ENCODE measurements at regions not wholly inside any gene's neighbourhood (a gene's known extent, or its start where the extent isn't known, plus 50 kb on each side); places are given as distances from the start of the nearest gene placed in this dataset.

GRCh38 chr11:15723966-15724365 is 609.2 kb downstream of the INSC start:
- Histone ChIP-seq H3K9me2 (ENCODE audit: insufficient read depth) (no peaks in the 10 kb centered on the region), H3K4me3 (replicated peaks in 1 of 2; ENCODE audit: low read depth in 1 of 2, low read length in 2 of 2) (no peak overlapping the region), H3K9me3 (ENCODE audit: control insufficient read depth in 1 of 2, insufficient read depth in 1 of 2, low read depth in 1 of 2, low read length in 2 of 2) (no peaks in the 10 kb centered on the region), H4K20me1 (ENCODE audit: insufficient read depth) (no peaks in the 10 kb centered on the region), H3K4me2 (ENCODE audit: low read length) (no peak overlapping the region), H3K79me2 (ENCODE audit: insufficient read depth, low read length) (no peaks in the 10 kb centered on the region), H2AFZ (ENCODE audit: low read depth, low read length, poor library complexity, severe bottlenecking) (no peak overlapping the region), H3K4me1 (ENCODE audit: control insufficient read depth in 1 of 2, insufficient read depth in 2 of 2, low read length in 2 of 2) (no peaks in the 10 kb centered on the region), H3K36me3 (ENCODE audit: control insufficient read depth in 1 of 2, insufficient read depth in 2 of 2, low read length in 2 of 2) (no peaks in the 10 kb centered on the region), H3K9ac (ENCODE audit: low read length) (no peak overlapping the region), H3K27me3 (ENCODE audit: insufficient read depth, low read length) (peaks cover 23% of the 10 kb centered on the region), H3K27ac (ENCODE audit: low read depth, low read length) (no peak overlapping the region)
- POLR2A ChIA-PET, result no interaction called here
- ATAC-seq, result no peak
- intact Hi-C loops (cut with micrococcal nuclease), result no loop called here
- RAD21 ChIA-PET (ENCODE audit: low non-redundant PET in 1 of 2, low total read pairs in 2 of 2, uncharacterized antibody in 2 of 2, unreplicated experiment in 2 of 2), result no interaction called here
- CTCF ChIA-PET, result no interaction called here
- TF ChIP-seq EZH2phosphoT487 (IDR thresholded peaks at IDR 0.05; ENCODE audit: borderline replicate concordance) (no peak), SRF (IDR thresholded peaks at IDR 0.05; ENCODE audit: low read depth) (no peak), ZNF274 (IDR thresholded peaks at IDR 0.05; ENCODE audit: low read depth, low read length) (no peak), CEBPB (IDR thresholded peaks at IDR 0.05; ENCODE audit: low read depth) (no peak)
- DNase-seq (ENCODE audit: low read depth, low spot score), result no peak
- no TSS peak for BruUV-seq (replicated peaks)

DNA sequence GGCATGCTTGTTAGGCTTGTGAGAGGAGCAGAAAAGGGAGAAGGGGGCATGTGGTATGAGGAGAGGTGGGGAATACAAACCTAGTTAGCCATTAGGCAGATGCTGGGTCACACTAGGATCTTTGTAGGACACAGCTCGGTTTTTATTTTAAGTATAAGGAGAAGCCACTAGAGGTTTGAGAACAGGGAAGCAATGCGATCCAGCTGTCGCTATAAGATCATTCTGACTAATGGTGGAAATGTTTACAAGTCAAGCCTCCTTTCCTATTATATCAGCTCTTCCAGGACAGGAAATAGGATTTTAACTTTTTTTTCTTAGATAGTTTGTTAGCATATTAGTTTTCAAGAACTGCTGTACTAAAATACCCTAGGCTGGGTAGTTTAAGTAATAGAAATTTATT is 609.9 kb downstream of the INSC start:
- RAD21 ChIA-PET (ENCODE audit: low non-redundant PET in 1 of 2, low total read pairs in 2 of 2, uncharacterized antibody in 2 of 2, unreplicated experiment in 2 of 2), result no interaction called here
- H2AFZ ChIP-seq (ENCODE audit: low read depth, low read length, poor library complexity, severe bottlenecking), result no peak overlapping the region
- H3K9me3 ChIP-seq (ENCODE audit: control insufficient read depth in 1 of 2, insufficient read depth in 1 of 2, low read depth in 1 of 2, low read length in 2 of 2), result no peaks in the 10 kb centered on the region
- DNase-seq (ENCODE audit: low read depth, low spot score), result no peak
- intact Hi-C loops (cut with micrococcal nuclease), result no loop called here
- no peak overlapping the region for H3K9ac ChIP-seq (ENCODE audit: low read length)
- H3K4me1 ChIP-seq (ENCODE audit: control insufficient read depth in 1 of 2, insufficient read depth in 2 of 2, low read length in 2 of 2), result no peaks in the 10 kb centered on the region
- no peaks in the 10 kb centered on the region for H3K36me3 ChIP-seq (ENCODE audit: control insufficient read depth in 1 of 2, insufficient read depth in 2 of 2, low read length in 2 of 2)
- CTCF ChIA-PET, result no interaction called here
- H3K4me2 ChIP-seq (ENCODE audit: low read length), result no peak overlapping the region
- TF ChIP-seq SRF (IDR thresholded peaks at IDR 0.05; ENCODE audit: low read depth) (no peak), EZH2phosphoT487 (IDR thresholded peaks at IDR 0.05; ENCODE audit: borderline replicate concordance) (no peak)
- no peaks in the 10 kb centered on the region for H3K9me2 ChIP-seq (ENCODE audit: insufficient read depth)
- H3K27ac ChIP-seq (ENCODE audit: low read depth, low read length), result no peak overlapping the region
- H3K4me3 ChIP-seq (replicated peaks in 1 of 2; ENCODE audit: low read depth in 1 of 2, low read length in 2 of 2), result no peak overlapping the region
- ATAC-seq, result no peak
- POLR2A ChIA-PET, result no interaction called here
- no peaks in the 10 kb centered on the region for H4K20me1 ChIP-seq (ENCODE audit: insufficient read depth)
- H3K79me2 ChIP-seq (ENCODE audit: insufficient read depth, low read length), result no peaks in the 10 kb centered on the region
- no TSS peak for BruUV-seq (replicated peaks)
- H3K27me3 ChIP-seq (ENCODE audit: insufficient read depth, low read length), result peaks cover 22% of the 10 kb centered on the region

DNA sequence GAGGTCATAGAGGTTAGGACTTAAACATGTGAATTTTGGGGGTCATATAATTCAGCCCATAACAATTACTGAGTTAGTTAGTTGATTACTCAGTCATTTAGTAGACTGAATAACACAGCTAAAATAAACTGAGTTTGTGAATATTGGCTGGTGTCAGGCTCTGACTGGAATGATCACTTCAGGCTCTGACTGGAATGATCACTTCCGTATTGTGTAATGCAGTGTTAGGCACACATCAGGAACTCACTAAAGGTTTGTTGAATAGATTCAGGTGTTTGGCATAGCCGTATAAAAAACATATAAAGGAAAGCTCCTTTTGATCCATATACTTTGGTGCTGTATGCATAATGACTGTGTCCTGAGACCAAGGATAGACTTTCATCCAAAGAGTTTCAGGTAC is 610.5 kb downstream of the INSC start:
- Histone ChIP-seq H4K20me1 (ENCODE audit: insufficient read depth) (no peaks in the 10 kb centered on the region), H3K79me2 (ENCODE audit: insufficient read depth, low read length) (no peaks in the 10 kb centered on the region), H3K4me2 (ENCODE audit: low read length) (no peak overlapping the region), H3K4me1 (ENCODE audit: control insufficient read depth in 1 of 2, insufficient read depth in 2 of 2, low read length in 2 of 2) (no peaks in the 10 kb centered on the region), H3K36me3 (ENCODE audit: control insufficient read depth in 1 of 2, insufficient read depth in 2 of 2, low read length in 2 of 2) (no peaks in the 10 kb centered on the region), H3K27ac (ENCODE audit: low read depth, low read length) (no peak overlapping the region), H3K27me3 (ENCODE audit: insufficient read depth, low read length) (peaks cover 19% of the 10 kb centered on the region), H3K9me3 (ENCODE audit: control insufficient read depth in 1 of 2, insufficient read depth in 1 of 2, low read depth in 1 of 2, low read length in 2 of 2) (no peaks in the 10 kb centered on the region), H3K9me2 (ENCODE audit: insufficient read depth) (no peaks in the 10 kb centered on the region), H3K4me3 (replicated peaks in 1 of 2; ENCODE audit: low read depth in 1 of 2, low read length in 2 of 2) (no peak overlapping the region), H2AFZ (ENCODE audit: low read depth, low read length, poor library complexity, severe bottlenecking) (no peak overlapping the region), H3K9ac (ENCODE audit: low read length) (no peak overlapping the region)
- intact Hi-C loops (cut with micrococcal nuclease), result no loop called here
- no TSS peak for BruUV-seq (replicated peaks)
- CTCF ChIA-PET, result no interaction called here
- RAD21 ChIA-PET (ENCODE audit: low non-redundant PET in 1 of 2, low total read pairs in 2 of 2, uncharacterized antibody in 2 of 2, unreplicated experiment in 2 of 2), result no interaction called here
- ATAC-seq (no peak), DNase-seq (ENCODE audit: low read depth, low spot score) (no peak)
- POLR2A ChIA-PET, result no interaction called here
- TF ChIP-seq RAD21 (IDR thresholded peaks at IDR 0.05; ENCODE audit: low read depth) (no peak), EZH2phosphoT487 (IDR thresholded peaks at IDR 0.05; ENCODE audit: borderline replicate concordance) (no peak), CBX3 (IDR thresholded peaks at IDR 0.05; ENCODE audit: low read depth) (no peak), POLR2AphosphoS5 (IDR thresholded peaks at IDR 0.05; ENCODE audit: low read depth, low read length) (no peak), ZBTB33 (IDR thresholded peaks at IDR 0.05; ENCODE audit: extremely low read depth, insufficient replicate concordance, low read length) (no peak), YY1 (IDR thresholded peaks at IDR 0.05; ENCODE audit: extremely low read depth, insufficient replicate concordance, low read depth, low read length) (no peak), ZFX (IDR thresholded peaks at IDR 0.05) (no peak)

All from HCT116 (cell line).